ENCODE measurements at regions not wholly inside any gene's neighbourhood (a gene's known extent, or its start where the extent isn't known, plus 50 kb on each side); places are given as distances from the start of the nearest gene placed in this dataset.

GRCh38 chr6:23448281-23448680 is 677.7 kb upstream of the NRSN1 start:
- Mint-ChIP-seq H3K36me3 (ENCODE audit: unreplicated experiment) (no peaks in the 10 kb centered on the region), H3K27me3 (ENCODE audit: unreplicated experiment) (no peaks in the 10 kb centered on the region), H3K9me3 (ENCODE audit: unreplicated experiment) (no peaks in the 10 kb centered on the region), H3K27ac (ENCODE audit: unreplicated experiment) (no peak overlapping the region), H3K4me1 (ENCODE audit: low read depth, unreplicated experiment) (peaks cover 31% of the 10 kb centered on the region), H3K4me3 (ENCODE audit: unreplicated experiment) (no peak overlapping the region)
- no peak for DNase-seq
- TF ChIP-seq CTCF (IDR thresholded peaks at IDR 0.05; ENCODE audit: partially characterized antibody, unreplicated experiment): no peak

GRCh38 chr6:23454080-23454976 is 671.7 kb upstream of the NRSN1 start:
- H3K4me3 Mint-ChIP-seq (ENCODE audit: unreplicated experiment): no peak overlapping the region
- no peak for TF ChIP-seq CTCF (IDR thresholded peaks at IDR 0.05; ENCODE audit: partially characterized antibody, unreplicated experiment)
- DNase-seq: no peak
- H3K27me3 Mint-ChIP-seq (ENCODE audit: unreplicated experiment): no peaks in the 10 kb centered on the region
- H3K27ac Mint-ChIP-seq (ENCODE audit: unreplicated experiment): no peak overlapping the region
- H3K36me3 Mint-ChIP-seq (ENCODE audit: unreplicated experiment): no peaks in the 10 kb centered on the region
- no peaks in the 10 kb centered on the region for H3K4me1 Mint-ChIP-seq (ENCODE audit: low read depth, unreplicated experiment)
- H3K9me3 Mint-ChIP-seq (ENCODE audit: unreplicated experiment): no peaks in the 10 kb centered on the region

- no peak overlapping the region for H3K27ac Mint-ChIP-seq (ENCODE audit: unreplicated experiment)
- no peak for TF ChIP-seq CTCF (IDR thresholded peaks at IDR 0.05; ENCODE audit: partially characterized antibody, unreplicated experiment)
- H3K9me3 Mint-ChIP-seq (ENCODE audit: unreplicated experiment): no peaks in the 10 kb centered on the region
- no peaks in the 10 kb centered on the region for H3K27me3 Mint-ChIP-seq (ENCODE audit: unreplicated experiment)
- H3K36me3 Mint-ChIP-seq (ENCODE audit: unreplicated experiment): no peaks in the 10 kb centered on the region
- H3K4me3 Mint-ChIP-seq (ENCODE audit: unreplicated experiment): no peak overlapping the region
- no peak for DNase-seq
- no peaks in the 10 kb centered on the region for H3K4me1 Mint-ChIP-seq (ENCODE audit: low read depth, unreplicated experiment)
These were observed 670.3 kb upstream of the NRSN1 start for GRCh38 chr6:23455754-23456153.

GRCh38 chr6:23456396-23456795 is 669.6 kb upstream of the NRSN1 start:
- Mint-ChIP-seq H3K4me3 (ENCODE audit: unreplicated experiment) (no peak overlapping the region), H3K4me1 (ENCODE audit: low read depth, unreplicated experiment) (no peaks in the 10 kb centered on the region), H3K9me3 (ENCODE audit: unreplicated experiment) (no peaks in the 10 kb centered on the region), H3K27ac (ENCODE audit: unreplicated experiment) (no peak overlapping the region), H3K36me3 (ENCODE audit: unreplicated experiment) (no peaks in the 10 kb centered on the region), H3K27me3 (ENCODE audit: unreplicated experiment) (no peaks in the 10 kb centered on the region)
- no peak for DNase-seq
- TF ChIP-seq CTCF (IDR thresholded peaks at IDR 0.05; ENCODE audit: partially characterized antibody, unreplicated experiment): no peak

- no peak for TF ChIP-seq CTCF (IDR thresholded peaks at IDR 0.05; ENCODE audit: partially characterized antibody, unreplicated experiment)
- DNase-seq: no peak
- Mint-ChIP-seq H3K27ac (ENCODE audit: unreplicated experiment) (no peak overlapping the region), H3K4me1 (ENCODE audit: low read depth, unreplicated experiment) (no peaks in the 10 kb centered on the region), H3K9me3 (ENCODE audit: unreplicated experiment) (no peaks in the 10 kb centered on the region), H3K4me3 (ENCODE audit: unreplicated experiment) (no peak overlapping the region), H3K36me3 (ENCODE audit: unreplicated experiment) (no peaks in the 10 kb centered on the region), H3K27me3 (ENCODE audit: unreplicated experiment) (no peaks in the 10 kb centered on the region)
These were observed 668.7 kb upstream of the NRSN1 start for GRCh38 chr6:23457321-23457720.
